ENCODE measurements at regions not wholly inside any gene's neighbourhood (a gene's known extent, or its start where the extent isn't known, plus 50 kb on each side); places are given as distances from the start of the nearest gene placed in this dataset.

DNA sequence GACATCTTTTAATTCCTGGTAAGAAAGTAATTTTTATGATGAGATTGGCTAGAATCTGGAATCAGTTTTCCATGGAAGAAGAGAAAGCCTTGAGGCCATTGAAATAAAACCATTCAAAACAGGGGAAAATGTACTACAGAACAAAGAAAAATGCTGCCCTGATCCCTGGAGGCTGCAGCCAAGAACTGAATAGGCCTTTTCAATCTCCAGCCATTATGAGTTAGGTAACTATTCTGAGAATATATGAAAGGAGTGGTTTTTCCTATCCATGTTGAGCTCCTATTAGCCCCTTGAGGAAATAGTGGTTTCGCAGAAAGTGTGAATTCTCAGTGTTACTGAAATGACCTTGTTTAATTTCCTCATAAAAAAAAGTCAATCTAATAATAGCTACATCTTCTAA lies 408.5 kb upstream of the GRAMD2B start:
- no peaks in the 10 kb centered on the region for H3K27me3 ChIP-seq
- in situ Hi-C loops (cut with MboI; ENCODE audit: low pct_ligation_motif_present in 1 of 4, low pct_unique_long_range_greater_than_20kb in 1 of 4, low sequenced_read_pairs in 3 of 4) = no loop called here
- intact Hi-C loops (cut with DNase I; ENCODE audit: low total_unique reads) = no loop called here
- no peak for DNase-seq
- 60 to 82% methylated on average over 1 of the region's 1 CpG for WGBS, 2 donors (ENCODE audit: low coverage in 1 of 2)
- H3K36me3 ChIP-seq = no peaks in the 10 kb centered on the region
- H3K4me3 ChIP-seq = no peak overlapping the region
- H3K4me1 ChIP-seq = peaks cover 0 to 4% (median 0%) of the 10 kb centered on the region in 4 donors
- H3K9me3 ChIP-seq = no peaks in the 10 kb centered on the region
- no peak overlapping the region for H3K27ac ChIP-seq
- TF ChIP-seq POLR2AphosphoS5 (IDR thresholded peaks at IDR 0.05) (no peak), POLR2A (IDR thresholded peaks at IDR 0.05) (no peak), EP300 (IDR thresholded peaks at IDR 0.05; ENCODE audit: low read depth) (no peak)
- TF ChIP-seq, protein P1, sequence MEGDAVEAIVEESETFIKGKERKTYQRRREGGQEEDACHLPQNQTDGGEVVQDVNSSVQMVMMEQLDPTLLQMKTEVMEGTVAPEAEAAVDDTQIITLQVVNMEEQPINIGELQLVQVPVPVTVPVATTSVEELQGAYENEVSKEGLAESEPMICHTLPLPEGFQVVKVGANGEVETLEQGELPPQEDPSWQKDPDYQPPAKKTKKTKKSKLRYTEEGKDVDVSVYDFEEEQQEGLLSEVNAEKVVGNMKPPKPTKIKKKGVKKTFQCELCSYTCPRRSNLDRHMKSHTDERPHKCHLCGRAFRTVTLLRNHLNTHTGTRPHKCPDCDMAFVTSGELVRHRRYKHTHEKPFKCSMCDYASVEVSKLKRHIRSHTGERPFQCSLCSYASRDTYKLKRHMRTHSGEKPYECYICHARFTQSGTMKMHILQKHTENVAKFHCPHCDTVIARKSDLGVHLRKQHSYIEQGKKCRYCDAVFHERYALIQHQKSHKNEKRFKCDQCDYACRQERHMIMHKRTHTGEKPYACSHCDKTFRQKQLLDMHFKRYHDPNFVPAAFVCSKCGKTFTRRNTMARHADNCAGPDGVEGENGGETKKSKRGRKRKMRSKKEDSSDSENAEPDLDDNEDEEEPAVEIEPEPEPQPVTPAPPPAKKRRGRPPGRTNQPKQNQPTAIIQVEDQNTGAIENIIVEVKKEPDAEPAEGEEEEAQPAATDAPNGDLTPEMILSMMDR (IDR thresholded peaks at IDR 0.05) = no peak

DNA sequence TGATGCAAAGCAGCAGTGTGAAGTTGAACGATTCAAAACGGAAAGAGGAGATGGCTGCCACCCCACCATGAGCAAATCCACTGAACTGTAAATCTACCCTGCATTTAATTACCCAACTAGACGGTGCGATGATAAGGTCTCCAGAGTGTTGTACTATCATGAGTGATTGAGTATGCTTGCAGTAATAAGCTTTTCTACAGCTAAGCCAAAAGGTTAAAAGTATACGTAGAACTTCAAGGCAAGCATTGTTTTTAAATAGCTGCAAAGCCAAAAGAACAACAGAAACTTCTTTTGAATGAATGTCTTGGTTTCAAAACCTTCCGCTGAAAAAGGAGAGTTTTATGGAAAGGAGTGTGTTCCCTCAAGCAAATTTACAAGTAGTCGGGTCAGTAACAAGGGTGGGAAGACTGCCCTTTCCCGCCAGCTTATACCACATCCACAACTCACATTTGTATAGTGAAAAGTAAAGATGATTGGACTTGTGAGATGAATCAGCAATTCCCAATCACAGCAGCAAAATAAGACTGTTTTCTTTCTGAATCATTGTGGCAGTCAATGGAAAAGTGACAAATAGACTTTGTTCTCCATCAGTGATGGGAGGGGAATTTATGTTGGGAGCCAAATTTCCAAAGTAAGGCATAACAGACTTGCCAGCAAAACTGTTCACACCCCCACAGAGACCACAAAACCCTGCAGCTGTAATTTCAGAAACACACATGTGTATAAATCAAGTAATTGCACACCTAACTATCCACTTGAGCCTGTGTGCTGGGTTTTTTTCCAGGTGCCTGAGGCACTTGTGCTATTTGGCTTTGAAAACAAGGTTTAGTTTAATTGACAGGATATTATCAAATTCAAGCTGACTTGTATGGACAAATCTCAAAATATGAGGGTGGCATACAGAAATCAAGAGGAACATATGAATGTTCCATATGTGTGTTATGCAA lies 407.7 kb upstream of the GRAMD2B start:
- H3K4me1 ChIP-seq = peaks cover 0 to 4% (median 0%) of the 10 kb centered on the region in 4 donors
- no peaks in the 10 kb centered on the region for H3K36me3 ChIP-seq
- TF ChIP-seq, protein P1 (IDR thresholded peaks at IDR 0.05) = no peak
- no peak for TF ChIP-seq EP300 (IDR thresholded peaks at IDR 0.05; ENCODE audit: low read depth)
- TF ChIP-seq POLR2A (IDR thresholded peaks at IDR 0.05) = no peak
- no peak for TF ChIP-seq POLR2AphosphoS5 (IDR thresholded peaks at IDR 0.05)
- H3K27me3 ChIP-seq = no peaks in the 10 kb centered on the region
- no peak for DNase-seq
- in situ Hi-C loops (cut with MboI; ENCODE audit: low pct_ligation_motif_present in 1 of 4, low pct_unique_long_range_greater_than_20kb in 1 of 4, low sequenced_read_pairs in 3 of 4) (no loop called here), intact Hi-C loops (cut with DNase I; ENCODE audit: low total_unique reads) (no loop called here)
- no peak overlapping the region for H3K4me3 ChIP-seq
- H3K9me3 ChIP-seq = no peaks in the 10 kb centered on the region
- no peak overlapping the region for H3K27ac ChIP-seq
- 64 to 67% methylated on average over 7 to 8 of the region's 8 CpGs for WGBS, 2 donors (ENCODE audit: low coverage in 1 of 2)

DNA sequence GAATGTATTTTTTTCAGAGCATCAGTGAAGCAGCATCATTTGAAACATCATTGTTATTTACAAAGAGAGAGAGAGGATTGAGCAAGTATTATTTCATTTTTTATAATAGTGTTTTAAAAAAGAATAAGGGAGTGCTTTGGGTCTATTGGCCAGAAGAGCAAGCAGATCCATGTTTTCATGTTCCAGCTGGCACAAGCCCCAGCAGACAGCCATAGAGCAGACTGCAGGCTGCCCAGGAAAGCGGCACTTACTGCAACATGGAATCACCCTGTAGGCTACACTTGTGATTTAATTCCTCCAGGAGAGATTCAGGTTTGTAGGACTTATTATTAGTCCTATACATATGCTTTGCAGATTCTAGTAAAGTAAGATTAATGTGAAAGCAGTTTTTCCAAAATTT lies 407.0 kb upstream of the GRAMD2B start:
- Histone ChIP-seq H3K27ac (no peak overlapping the region), H3K27me3 (no peaks in the 10 kb centered on the region), H3K4me1 (peaks cover 0 to 4% (median 0%) of the 10 kb centered on the region in 4 donors), H3K36me3 (no peaks in the 10 kb centered on the region), H3K4me3 (no peak overlapping the region), H3K9me3 (no peaks in the 10 kb centered on the region)
- no peak for DNase-seq
- intact Hi-C loops (cut with DNase I; ENCODE audit: low total_unique reads) = no loop called here
- in situ Hi-C loops (cut with MboI; ENCODE audit: low pct_ligation_motif_present in 1 of 4, low pct_unique_long_range_greater_than_20kb in 1 of 4, low sequenced_read_pairs in 3 of 4) = no loop called here
- 63 to 71% methylated on average over 1 of the region's 1 CpG for WGBS, 2 donors (ENCODE audit: low coverage in 1 of 2)
- TF ChIP-seq, protein P1 (IDR thresholded peaks at IDR 0.05) = no peak
- TF ChIP-seq POLR2AphosphoS5 (IDR thresholded peaks at IDR 0.05) (no peak), EP300 (IDR thresholded peaks at IDR 0.05; ENCODE audit: low read depth) (no peak), POLR2A (IDR thresholded peaks at IDR 0.05) (no peak)

DNA sequence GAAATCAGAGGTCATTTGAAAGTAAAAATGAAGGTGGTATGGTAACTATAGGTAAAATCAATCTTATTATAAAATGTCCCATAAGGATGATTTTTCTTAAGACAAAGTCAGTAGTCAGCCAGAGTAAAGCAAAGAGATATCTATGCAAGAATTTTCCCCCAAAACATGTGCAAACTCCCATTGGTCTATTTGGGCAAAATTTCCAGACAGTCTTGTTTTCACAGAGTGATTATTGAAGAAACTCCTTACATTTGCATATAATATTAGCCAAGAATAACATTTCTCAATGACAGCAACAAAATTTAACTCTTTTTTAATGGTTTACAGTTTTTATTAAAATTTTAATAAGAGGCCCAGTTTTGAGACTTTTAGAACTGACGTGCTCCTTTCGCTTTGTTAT lies 406.1 kb upstream of the GRAMD2B start:
- Histone ChIP-seq H3K27me3 (no peaks in the 10 kb centered on the region), H3K4me1 (peaks cover 0 to 4% (median 0%) of the 10 kb centered on the region in 4 donors), H3K27ac (no peak overlapping the region), H3K9me3 (no peaks in the 10 kb centered on the region), H3K4me3 (no peak overlapping the region), H3K36me3 (no peaks in the 10 kb centered on the region)
- 97% methylated on average over 2 of the region's 2 CpGs for WGBS, 2 donors (ENCODE audit: low coverage in 1 of 2)
- DNase-seq = no peak
- in situ Hi-C loops (cut with MboI; ENCODE audit: low pct_ligation_motif_present in 1 of 4, low pct_unique_long_range_greater_than_20kb in 1 of 4, low sequenced_read_pairs in 3 of 4) = no loop called here
- intact Hi-C loops (cut with DNase I; ENCODE audit: low total_unique reads) = no loop called here
- no peak for TF ChIP-seq POLR2A (IDR thresholded peaks at IDR 0.05)
- no peak for TF ChIP-seq POLR2AphosphoS5 (IDR thresholded peaks at IDR 0.05)
- TF ChIP-seq, protein P1 (IDR thresholded peaks at IDR 0.05) = no peak
- TF ChIP-seq EP300 (IDR thresholded peaks at IDR 0.05; ENCODE audit: low read depth) = no peak
